Inflammatory macrophage treated with lipopolysaccharide for 1 hour (primary cell): ENCODE measurements at regions not wholly inside any gene's neighbourhood (a gene's known extent, or its start where the extent isn't known, plus 50 kb on each side); places are given as distances from the start of the nearest gene placed in this dataset.
A peak's percentile ranks its signal among the peaks of the same experiment; 100 is the strongest.

Experiments used
- DNase-seq, 2 donors: peaks; one replicate each; pipeline ENCODE4 v3.0.0-alpha.2; 2020 to 2022

DNA sequence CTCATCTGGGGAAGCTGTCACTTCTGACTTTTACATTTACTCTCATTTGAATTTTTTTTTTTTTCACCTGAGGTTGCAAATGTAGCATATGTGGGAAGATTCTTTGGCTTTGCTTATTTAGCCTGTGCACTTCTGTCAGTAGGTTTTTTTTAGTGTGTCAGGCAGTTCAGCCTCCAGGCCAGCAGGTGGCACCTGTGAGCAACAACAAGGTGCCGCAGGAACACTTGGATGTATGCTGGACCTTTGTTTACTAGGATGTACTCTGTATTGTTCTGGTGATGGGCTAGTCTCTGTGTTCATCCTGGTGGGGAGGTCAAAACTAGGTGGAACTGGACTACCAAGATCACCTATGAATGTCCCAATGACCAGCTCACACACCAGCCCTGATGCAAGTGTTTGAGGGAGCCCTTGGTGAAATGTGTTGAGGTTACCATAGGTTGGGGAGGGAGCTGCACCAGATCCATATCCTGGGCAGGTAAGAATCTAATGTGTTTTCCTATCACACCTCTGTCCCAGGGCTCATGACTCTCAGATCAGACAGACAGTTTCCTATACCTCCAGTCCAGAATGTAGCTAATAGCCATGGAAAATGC is 618.2 kb downstream of the BRINP3 start:
- DNase-seq, result peak in 1 of 2 donors; percentile 28

DNA sequence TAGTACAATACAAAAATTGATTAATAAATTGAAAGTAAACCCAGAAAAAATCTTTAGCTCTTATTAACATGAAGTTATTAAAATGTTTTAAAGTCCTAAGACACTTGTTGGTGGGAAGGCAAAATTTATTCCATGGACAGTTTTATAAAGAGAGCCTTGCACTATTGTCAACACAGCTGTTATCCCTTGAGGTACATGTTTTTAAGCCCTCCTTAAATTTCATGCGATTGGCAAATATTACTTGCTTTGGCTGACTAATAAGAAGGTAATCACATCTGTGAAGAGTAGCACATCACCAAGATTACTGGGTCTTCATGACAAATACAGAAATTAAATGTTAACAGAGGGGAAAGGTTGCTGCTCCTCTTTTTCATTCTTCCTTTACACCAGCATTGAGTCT is 611.1 kb downstream of the BRINP3 start:
- no peak for DNase-seq

DNA sequence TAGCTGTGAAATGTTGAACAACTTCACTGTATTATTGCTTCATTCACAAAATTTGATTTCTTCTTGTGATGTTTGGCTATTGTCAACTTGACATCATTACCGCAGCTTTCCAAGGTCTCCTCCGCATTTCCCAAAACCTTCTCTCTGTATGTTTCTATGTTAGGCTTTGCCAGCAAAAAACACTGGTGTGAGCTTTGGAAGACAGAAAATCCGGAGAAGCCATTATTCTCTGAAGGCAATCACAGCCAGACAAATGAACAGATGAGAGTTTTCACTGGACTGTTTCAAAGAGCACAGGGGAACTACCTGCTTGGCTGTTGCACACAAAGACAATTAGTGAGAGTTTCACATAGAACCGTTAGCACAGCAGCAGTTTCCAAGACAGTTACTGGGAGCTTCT is 609.6 kb downstream of the BRINP3 start:
- DNase-seq, result no peak

DNA sequence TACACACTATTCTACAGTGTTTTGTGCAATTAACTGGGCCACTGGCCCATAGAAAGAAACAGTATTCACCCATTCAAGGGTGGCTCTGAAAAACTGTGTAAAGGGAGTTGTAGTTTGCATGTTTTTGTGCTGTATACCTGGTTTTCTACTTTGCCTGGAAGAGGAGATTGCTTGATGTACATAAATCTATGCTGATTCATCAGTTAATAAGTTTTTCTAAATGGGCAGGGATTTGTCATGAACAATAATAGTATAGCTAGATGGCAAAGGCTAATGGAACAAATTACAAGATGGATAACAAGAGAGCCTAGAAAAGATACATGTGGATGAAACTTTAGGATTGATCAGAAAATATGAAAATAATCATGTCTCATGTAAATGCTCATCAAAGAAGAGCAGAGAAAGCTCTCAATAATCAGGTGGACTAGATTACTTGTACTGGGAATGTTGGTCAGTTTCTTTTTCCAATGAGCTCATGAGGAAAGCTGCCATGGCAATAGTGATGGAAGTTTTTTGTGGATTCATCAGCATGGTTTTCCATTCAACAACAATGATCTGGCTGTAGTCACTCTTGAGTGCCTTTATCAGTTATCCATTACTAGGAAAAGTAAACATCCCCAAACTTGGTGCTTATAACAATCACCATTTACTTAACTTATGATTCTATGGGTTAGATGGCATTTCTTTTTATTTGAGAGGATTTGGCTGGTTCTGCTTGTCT is 602.8 kb downstream of the BRINP3 start:
- no peak for DNase-seq

DNA sequence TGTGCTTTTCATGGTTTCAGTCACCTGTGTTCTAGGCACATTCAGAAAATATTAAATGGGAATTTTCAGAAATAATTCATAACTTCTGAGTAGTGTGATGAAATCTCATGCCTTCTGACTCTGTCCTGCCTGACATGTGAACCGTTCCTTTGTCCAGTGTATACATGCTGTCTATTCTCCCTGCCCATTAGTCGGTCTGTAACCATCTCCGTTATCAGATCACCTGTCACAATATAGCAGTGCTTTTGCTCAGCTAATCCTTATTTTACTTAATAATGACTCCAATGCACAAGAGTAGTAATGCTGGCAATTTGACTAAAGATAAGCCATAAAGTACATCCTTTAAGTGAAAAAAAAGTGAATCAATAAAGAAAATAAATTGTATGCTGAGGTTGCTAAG is 597.5 kb downstream of the BRINP3 start:
- no peak for DNase-seq

DNA sequence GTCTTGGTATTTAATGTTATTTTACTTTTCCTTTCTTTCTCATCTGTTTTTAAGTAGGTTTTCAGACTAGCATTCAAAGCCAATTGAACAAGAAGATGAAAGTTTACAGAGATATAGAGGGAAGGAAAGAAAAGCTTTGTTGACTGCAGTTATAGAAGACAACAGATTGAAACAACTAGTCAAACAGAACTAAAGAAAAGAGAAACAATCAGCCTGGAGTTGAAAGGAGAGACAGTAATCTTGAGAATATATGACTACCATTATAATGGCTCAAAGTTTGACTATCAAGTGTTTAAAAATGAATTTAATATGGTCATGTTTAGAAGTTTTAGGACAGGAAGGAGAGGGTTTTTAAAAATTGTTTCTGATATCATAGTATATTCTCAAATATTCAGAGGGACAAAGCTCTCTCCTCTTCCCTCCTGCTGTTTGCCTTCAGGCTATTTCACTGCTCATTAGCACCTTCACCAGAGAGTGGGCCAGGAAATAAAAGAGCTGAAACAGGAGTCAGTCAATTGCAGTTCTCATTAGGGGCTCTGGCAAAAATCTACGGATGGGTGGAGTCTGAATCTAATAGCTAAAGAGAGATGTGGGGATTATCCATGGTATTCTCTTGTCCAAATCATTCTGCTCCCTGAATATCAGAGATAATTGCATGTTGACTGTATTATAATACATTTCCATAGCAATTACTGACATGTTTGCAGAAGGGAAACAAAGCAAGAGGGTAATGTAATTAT is 577.8 kb downstream of the BRINP3 start:
- DNase-seq, result no peak

DNA sequence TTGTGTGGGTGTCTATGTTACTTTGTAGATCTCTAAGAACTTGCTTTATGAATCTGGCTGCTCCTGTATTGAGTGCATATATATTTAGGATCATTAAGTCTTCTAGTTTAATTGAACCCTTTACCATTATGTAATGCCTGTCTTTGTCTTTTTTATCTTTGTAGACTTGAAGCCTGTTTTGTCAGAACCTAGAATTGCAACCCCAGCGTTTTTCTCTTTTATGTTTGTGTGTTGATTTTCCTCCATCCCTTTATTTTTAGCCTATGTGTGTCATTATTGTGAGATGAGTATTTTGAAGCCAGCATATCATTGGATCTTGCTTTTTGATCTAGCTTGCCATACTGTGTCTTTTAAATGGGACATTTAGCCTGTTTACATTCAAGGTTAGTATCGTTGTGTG is 573.2 kb downstream of the BRINP3 start:
- no peak for DNase-seq

DNA sequence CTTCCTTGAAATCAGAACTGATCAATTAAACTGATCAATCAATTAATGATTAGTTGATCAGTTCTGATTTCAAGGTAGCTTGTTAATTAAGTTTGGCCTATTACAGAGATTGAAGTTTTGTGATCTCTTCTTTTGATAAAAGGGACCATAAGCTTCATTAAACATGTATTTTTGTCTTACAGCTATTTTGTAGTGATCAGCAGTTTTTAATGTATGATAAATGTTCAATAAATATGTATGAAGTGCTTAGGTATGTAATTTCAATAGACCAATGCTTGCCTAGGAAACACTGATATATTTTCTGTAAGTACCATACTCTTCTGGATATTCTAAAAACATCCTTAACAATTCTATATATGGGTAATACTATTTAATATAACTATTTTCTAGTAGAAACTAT is 569.6 kb downstream of the BRINP3 start:
- DNase-seq, result no peak

DNA sequence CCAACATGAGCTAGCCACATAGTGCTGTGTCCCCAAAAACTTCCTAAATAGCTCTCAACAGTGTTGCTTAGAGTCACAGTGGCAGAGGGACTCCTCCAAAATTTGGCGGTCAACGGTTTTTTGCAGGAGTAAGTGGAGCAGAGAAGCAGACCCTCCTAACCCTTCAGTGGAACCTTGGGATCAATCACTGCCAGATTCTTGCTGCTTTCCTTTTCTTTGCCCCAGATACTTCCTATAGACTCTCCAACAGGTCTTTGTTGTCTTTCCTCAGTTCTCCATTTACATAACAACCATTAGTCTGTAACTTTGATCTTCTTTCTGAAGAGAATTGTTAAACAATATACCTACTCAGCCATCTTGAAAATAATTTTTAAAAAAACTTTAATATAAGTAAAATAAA is 556.1 kb downstream of the BRINP3 start:
- DNase-seq, result no peak

DNA sequence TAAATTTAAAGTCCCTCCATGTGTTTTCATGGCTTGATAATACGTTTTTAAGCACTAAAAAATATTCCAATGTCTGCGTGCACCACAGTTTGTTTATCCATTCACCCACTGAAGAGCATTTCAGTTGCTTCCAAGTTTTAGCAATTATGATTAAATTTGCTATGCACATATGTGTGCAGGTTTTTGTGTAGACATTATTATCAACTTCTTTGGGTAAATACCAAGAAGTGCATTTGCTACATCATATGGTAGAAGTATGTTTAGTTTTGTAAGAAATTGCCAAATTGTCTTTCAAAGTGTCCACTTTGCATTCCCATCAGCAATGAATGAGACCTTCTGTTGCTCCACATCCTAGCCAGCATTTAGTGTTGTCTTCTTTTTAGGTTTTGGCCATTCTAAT is 550.0 kb downstream of the BRINP3 start:
- no peak for DNase-seq

DNA sequence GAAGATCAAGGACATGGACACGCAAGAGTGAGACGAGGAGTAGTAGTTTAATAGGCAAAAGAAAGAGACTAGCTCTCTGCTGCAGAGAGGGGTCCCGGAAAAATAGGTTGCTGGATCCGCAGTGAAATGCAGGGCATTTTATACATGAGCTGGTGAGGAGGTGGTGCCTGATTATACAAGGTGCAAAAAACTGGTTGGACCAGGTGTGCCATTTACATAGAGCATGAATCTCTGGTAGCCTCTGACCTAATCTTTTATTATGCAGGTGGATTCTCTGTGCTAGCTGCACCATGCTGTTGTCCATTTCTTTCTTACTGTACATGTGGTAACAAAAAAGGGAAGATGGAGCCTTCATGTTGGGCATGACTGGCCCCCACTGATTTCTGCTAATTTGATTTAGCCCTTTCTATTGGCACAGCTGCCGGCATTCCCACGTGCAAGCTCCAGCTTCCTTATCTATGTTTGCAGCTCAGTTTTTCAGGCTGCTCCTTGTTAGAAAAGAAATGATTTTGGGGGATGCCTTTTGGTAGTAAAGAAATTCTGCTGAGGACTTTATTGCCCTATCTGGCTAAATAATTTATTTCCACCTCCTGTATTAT is 548.1 kb downstream of the BRINP3 start:
- no peak for DNase-seq

DNA sequence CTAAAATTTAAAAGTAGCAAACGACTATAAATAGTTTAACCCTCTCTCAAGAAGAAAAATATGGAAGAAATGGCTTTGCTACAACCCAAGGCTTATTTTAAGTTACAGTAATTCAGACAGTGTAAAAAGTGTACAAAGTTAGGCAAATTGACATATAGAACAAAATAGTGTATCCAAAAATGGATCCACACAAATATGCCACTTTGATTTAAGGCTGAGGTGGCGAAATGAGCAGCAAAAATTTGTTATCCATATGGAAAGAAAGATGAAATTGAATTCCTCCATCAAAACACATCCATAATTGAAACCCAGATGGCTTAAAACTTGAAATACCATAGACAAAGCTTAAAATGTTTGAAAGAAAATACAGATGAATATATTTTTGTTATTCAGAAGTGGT is 540.8 kb downstream of the BRINP3 start:
- DNase-seq, result no peak

DNA sequence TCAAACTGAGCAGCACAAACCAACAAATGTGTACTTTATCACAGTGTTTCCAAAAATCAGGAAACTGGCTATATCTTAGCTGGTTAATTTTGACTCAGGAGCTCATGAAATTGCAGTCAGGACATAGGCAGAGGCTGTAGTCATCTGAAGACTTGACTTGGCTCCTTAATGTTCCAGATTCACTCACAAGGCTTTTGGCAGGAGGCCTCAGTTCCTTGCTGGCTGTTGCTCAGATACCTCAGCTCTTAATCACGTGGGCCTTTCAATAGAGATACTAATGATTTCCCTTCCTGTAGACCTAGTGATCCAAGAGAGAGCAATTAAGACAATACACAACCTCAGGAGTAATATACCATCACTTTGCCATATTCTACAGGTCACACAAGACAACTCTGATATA is 537.7 kb downstream of the BRINP3 start:
- no peak for DNase-seq

DNA sequence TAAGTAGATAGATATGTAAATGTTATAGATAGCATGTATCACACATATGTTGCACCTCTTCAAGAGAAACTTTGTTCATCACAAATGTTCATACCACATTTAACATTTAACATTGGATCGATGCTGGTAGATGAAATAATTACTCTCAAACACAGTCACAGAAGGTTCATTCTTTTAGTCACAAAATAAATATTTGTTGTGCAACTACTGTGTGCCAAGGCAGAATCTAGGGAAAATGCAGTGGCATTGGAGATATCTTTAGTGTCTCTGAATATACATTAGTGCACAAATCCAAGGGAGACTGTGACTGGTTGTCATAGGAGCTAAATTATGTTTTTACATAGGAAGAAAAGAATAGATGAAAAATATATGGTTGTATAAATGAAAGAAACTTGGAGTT is 535.7 kb downstream of the BRINP3 start:
- no peak for DNase-seq

DNA sequence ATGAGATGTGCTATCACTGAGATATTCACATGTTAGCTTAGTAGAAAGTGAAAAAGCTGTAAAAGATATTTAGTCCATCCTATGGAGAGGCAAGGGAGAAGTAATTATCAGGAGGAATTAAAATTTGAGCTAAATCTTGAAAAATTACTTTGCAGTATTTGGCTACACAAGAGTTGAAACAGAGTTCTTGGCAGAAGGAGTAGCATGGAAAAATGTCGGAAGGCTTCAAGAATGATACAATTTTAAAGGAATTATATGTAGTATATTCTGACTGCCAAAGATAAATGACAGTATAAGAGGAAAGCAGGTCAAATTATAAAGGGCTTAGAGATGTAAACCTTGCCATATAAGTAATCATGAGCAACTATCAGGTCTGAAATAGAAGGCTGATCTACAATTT is 518.9 kb downstream of the BRINP3 start:
- DNase-seq, result no peak

DNA sequence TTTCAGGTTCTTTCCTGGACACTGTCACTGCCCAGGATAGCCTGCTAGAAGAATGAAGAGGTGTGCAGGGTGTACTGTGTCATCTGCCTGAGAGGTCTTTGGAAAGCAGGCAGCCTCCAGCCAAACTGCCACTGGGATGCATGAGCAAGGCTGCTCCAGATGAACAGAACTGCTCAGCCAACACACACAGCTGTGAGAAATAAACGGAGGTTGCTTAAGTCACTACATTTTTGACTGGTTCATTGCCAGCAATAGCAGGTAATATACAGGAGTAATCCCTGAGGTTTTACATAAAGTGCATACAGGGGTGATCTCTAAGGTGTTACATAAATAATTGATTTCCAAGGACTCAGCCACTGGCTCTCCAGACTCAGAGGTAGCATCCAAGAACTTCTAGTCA is 516.9 kb downstream of the BRINP3 start:
- DNase-seq, result no peak

DNA sequence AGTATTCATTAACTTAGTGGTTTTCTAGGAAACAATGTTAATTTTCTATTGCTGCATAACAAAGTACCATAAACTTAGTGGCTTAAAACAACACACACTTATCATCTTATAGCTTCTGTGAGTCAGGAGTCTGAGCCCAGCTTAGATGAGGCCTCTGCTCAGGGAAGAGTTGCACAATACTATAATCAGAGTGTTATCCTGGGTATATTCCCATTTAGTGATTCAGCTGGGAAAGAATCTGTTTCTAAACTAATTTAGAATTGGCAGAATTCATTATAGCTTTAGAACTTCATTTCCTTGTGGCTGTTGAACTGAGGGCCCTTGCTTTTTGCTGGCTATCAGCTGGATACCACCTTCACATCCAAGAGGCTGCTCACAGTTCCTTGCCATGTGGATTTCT is 515.5 kb downstream of the BRINP3 start:
- DNase-seq, result no peak

DNA sequence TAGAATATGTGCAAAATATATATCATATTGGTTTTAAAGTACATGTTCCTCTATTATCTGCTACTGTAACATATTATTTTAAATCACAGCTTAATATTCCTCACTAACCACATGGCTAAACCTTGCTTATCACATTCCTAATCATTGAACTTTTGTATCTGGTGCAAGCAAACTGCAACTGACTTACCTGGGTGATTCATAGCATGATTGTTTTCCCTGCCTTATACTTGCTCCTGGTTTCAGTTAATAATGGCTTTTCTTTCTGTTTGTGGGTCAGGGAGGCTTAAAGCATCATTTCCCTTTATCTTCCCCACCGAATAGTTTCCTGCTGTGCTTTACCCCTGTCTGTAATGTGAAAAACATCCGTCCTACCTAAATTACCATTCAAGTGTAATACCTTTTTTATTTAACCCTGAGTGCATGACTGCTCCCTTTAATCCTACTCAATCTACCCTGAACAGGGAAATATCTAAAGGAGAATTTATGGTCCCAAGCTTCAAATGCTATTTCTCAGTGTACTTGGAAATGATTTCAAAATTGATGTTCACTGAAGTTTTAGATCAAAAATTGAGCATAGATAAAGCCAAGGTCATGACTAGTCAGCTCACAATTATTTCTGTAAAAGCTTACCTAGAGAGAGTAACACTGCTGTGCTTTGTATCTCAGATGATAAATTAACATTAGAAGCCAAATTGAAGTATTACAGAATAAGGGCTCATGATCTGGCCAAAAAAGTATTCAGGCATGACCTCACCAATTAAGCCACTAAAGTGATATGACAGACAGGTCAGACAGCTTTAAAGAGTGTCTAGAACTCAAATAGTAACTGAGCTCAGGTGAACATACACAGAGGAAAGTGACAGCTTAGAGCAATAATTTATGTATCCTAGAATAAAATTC is 507.1 kb downstream of the BRINP3 start:
- DNase-seq, result no peak

DNA sequence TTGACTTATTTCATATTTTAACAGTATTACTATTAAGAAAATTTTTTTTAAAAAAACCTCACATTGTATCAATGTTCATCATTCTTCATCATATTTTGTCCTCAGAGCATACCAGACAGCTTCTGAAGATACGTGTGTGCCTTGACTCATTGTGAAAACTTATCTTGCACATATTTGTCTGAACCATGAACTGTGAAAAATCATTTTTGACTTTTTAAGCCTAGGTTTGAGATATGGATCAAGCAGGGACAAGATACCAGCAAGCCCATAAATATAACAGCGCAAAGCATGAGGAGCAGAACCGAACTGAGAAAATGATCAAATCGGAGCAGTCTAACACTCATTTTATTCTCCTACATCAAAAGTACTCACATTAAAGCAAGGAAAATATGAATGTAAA is 506.0 kb downstream of the BRINP3 start:
- DNase-seq, result no peak

DNA sequence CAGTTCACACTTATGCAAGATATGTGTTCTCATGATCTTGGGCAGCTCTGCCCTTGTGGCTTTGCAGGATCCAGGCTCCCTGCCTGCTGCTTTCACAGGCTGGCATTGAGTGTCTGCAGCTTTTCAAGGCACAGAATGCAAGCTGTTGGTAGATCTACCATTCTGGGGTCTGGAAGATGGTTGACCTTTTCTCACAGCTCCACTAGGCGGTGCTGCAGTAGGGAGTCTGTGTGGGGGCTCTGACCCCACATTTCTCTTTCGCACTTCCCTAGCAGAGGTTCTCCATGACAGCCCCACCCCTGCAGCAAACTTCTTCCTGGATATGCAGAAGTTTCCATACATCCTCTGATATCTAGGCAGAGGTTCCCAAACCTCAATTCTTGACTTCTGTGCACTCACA is 500.5 kb downstream of the BRINP3 start:
- no peak for DNase-seq

DNA sequence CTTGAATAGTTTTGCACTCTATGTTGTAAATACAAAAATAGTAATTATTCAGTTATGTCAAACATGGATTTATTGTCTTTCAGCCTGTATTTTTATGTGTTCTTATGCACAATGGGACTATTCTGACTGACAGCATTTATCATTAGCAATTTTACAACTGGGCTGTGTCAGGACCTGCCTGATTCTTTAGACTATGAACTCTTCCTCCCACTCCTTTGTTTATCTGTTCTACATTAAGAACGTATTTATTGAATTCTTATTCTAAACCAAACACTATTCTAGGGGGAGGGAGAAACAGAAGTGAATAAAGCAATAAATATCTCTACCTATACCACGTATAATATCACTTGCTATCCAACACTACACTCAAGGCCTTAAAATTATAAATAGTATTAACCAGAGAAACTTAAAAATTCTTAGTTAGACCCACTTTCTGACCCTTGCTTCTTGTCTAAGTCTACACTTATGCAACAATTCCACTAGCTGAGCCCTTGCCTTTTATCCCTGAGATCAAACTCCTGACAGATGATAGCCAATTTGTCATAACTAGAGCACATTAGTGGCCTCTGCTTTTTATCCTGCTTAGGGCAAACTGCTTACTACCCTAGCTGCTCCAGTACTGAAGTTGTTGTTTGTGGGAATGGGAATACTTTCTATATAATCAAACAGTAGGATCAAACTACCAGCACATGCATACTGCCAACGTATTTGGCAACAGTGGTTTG is 494.3 kb downstream of the BRINP3 start:
- DNase-seq, result no peak

DNA sequence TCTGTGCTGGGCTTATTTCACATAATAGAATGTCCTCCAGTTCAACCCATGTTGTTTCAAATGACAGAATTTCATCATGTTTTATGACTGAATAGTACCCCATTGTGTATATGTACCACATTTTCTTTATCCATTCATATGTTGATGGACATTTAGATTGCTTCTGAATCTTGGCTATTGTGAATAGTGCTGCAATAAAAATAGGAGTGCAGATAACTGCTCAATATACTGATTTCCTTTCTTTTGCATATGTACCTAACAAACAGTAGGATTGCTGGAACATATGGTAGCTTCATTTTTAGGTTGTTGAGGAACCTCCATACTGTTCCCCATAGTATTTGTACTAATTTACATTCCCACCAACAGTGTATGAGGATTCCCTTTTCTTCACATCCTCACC is 491.1 kb downstream of the BRINP3 start:
- DNase-seq, result no peak
